ENCODE measurements at regions not wholly inside any gene's neighbourhood (a gene's known extent, or its start where the extent isn't known, plus 50 kb on each side); places are given as distances from the start of the nearest gene placed in this dataset.
"Not testable (repeated sequence)": the region's sequence is repeated elsewhere in the genome, so short reads cannot be mapped to it uniquely, and the experiment has no call there.

DNA sequence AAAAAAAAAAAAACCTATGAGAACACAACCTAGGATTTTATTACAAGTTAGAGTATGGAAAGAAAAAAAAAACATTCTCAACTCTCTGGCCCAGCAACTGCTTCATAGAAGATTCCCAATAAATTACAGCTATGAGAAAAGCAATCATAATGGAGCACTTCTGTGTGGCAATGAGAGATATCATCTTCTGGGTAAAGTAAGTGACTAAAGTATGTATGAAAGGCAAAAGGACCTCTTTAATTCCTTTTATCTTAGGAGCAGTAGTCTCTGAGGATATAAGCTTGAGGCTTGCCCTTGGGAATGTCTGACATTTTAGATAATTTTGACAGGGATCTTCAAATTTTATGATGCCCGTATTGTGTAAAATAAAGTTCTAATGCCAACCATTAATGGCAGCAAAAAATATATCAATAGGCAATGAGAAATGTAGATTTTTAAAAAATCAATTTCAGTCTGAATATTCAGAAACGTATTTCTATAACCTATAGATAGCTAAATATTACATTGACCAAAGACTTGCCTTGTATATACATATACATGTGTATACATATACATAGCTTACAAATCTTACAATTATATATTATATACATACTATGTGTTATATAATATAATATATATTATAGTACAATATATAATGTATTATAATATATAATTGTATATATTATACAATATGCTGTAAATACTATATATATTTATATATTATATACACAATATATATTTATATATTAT is 823.9 kb upstream of the SLITRK1 start:
- WGBS, 4 donors: 82 to 86% (median 85%) methylated on average over 2 of the region's 2 CpGs
- intact Hi-C loops (cut with DNase I): no loop called here
- Histone ChIP-seq H3K36me3 (replicated peaks in 1 of 2) (no peaks in the 10 kb centered on the region), H3K4me1 (replicated peaks in 1 of 2) (no peaks in the 10 kb centered on the region), H3K27ac (no peak overlapping the region), H3K9me3 (replicated peaks in 1 of 3) (no peaks in the 10 kb centered on the region), H3K27me3 (no peaks in the 10 kb centered on the region), H3K4me3 (no peak overlapping the region)
- no peak for DNase-seq
- TF ChIP-seq POLR2A (IDR thresholded peaks at IDR 0.05): no peak
- TF ChIP-seq, protein P1, sequence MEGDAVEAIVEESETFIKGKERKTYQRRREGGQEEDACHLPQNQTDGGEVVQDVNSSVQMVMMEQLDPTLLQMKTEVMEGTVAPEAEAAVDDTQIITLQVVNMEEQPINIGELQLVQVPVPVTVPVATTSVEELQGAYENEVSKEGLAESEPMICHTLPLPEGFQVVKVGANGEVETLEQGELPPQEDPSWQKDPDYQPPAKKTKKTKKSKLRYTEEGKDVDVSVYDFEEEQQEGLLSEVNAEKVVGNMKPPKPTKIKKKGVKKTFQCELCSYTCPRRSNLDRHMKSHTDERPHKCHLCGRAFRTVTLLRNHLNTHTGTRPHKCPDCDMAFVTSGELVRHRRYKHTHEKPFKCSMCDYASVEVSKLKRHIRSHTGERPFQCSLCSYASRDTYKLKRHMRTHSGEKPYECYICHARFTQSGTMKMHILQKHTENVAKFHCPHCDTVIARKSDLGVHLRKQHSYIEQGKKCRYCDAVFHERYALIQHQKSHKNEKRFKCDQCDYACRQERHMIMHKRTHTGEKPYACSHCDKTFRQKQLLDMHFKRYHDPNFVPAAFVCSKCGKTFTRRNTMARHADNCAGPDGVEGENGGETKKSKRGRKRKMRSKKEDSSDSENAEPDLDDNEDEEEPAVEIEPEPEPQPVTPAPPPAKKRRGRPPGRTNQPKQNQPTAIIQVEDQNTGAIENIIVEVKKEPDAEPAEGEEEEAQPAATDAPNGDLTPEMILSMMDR (IDR thresholded peaks at IDR 0.05): no peak

DNA sequence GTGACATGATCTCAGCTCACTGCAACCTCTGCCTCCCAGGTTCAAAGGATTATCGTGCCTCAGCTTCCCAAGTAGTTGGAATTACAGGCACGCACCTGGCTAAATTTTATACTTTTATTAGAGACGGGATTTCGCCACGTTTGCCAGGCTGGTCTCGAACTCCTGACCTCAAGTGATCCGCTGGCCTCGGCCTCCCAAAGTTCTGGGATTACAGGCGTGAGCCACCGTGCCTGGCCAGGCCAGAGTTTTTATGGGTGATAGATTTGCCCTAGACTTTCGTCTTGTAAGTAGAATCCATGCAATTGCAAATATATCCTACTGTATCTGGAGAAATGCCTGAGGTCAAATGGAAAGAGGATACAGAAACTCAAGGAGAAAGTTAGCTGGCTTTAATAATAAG is 819.9 kb upstream of the SLITRK1 start:
- intact Hi-C loops (cut with DNase I): no loop called here
- TF ChIP-seq POLR2A (IDR thresholded peaks at IDR 0.05): no peak
- TF ChIP-seq, protein P1 (IDR thresholded peaks at IDR 0.05): no peak
- no peaks in the 10 kb centered on the region for H3K9me3 ChIP-seq (replicated peaks in 1 of 3)
- no peaks in the 10 kb centered on the region for H3K36me3 ChIP-seq (replicated peaks in 1 of 2)
- DNase-seq: no peak
- WGBS, 4 donors: 83 to 91% (median 89%) methylated on average over 11 of the region's 11 CpGs
- no peak overlapping the region for H3K4me3 ChIP-seq
- H3K27me3 ChIP-seq: no peaks in the 10 kb centered on the region
- H3K4me1 ChIP-seq (replicated peaks in 1 of 2): no peaks in the 10 kb centered on the region
- H3K27ac ChIP-seq: no peak overlapping the region

DNA sequence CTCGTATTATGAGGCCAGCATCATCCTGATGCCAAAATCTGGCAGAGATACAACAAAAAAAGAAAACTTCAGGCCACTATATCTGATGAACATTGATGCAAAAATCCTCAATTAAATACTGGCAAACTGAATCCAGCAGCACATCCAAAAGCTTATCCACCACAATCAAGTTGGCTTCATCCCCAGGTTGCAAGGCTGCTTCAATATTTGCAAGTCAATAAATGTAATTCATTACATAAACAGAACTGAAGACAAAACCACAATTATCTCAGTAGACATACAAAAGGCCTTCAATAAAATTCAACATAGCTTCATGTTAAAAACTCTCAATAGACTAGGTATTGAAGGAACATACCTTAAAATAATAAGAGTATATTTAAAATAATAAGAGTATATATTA is 815.3 kb upstream of the SLITRK1 start:
- H3K9me3 ChIP-seq (replicated peaks in 1 of 3); H3K27me3 ChIP-seq; intact Hi-C loops (cut with DNase I); H3K36me3 ChIP-seq (replicated peaks in 1 of 2); DNase-seq; H3K27ac ChIP-seq; H3K4me1 ChIP-seq (replicated peaks in 1 of 2); H3K4me3 ChIP-seq: not testable (repeated sequence)
- 55 to 71% (median 61%) methylated on average over 1 of the region's 1 CpG for WGBS, 4 donors

DNA sequence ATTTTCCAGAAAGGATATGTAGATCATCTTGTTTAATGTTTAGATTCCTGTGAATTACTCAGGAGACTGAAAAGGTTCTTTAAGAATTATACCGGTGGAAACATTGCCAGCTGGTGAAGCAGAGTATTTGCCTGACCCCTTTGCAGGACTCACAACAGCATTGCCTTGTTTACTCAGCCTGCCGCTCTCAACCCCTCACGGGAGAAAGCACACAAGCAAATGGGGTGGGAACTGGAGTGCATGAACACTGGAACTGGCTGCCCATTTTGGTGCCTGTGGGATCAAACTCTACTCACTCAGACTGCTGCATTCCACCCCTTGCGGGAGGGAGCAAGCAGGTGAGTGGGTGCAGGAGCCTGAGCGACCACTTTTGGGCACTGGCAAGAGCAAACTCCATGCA is 804.7 kb upstream of the SLITRK1 start:
- WGBS, 4 donors: 82 to 94% (median 91%) methylated on average over 3 to 5 of the region's 5 CpGs
- no peak overlapping the region for H3K4me3 ChIP-seq
- no peak for DNase-seq
- TF ChIP-seq, protein P1 (IDR thresholded peaks at IDR 0.05): no peak
- no peak for TF ChIP-seq POLR2A (IDR thresholded peaks at IDR 0.05)
- H3K27me3 ChIP-seq: no peaks in the 10 kb centered on the region
- no peaks in the 10 kb centered on the region for H3K36me3 ChIP-seq (replicated peaks in 1 of 2)
- H3K9me3 ChIP-seq (replicated peaks in 1 of 3): no peaks in the 10 kb centered on the region
- intact Hi-C loops (cut with DNase I): no loop called here
- H3K4me1 ChIP-seq (replicated peaks in 1 of 2): no peaks in the 10 kb centered on the region
- no peak overlapping the region for H3K27ac ChIP-seq

DNA sequence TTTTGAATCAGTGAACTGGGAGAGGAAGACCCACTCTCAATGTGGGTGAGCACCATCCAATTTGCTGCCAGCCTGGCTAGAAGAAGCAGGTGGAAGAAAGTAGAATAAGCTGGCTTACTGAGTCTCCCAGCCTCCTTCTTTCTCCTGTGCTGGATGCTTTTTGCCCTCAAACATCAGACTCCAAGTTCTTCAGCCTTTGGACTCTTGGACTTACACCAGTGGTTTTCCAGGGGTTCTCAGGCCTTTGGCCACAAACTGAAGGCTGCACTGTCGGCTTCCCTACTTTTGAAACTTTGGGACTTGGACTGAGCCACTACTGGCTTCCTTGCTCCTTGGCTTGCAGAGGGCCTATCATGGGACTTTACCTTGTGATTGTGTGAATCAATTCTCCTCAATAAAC is 804.2 kb upstream of the SLITRK1 start:
- Histone ChIP-seq H3K27me3 (no peaks in the 10 kb centered on the region), H3K36me3 (replicated peaks in 1 of 2) (no peaks in the 10 kb centered on the region), H3K4me1 (replicated peaks in 1 of 2) (no peaks in the 10 kb centered on the region), H3K27ac (no peak overlapping the region), H3K9me3 (replicated peaks in 1 of 3) (no peaks in the 10 kb centered on the region), H3K4me3 (no peak overlapping the region)
- TF ChIP-seq POLR2A (IDR thresholded peaks at IDR 0.05): no peak
- TF ChIP-seq, protein P1 (IDR thresholded peaks at IDR 0.05): no peak
- WGBS, 4 donors: 78 to 100% (median 80%) methylated on average over 1 of the region's 1 CpG
- no peak for DNase-seq
- intact Hi-C loops (cut with DNase I): no loop called here

All from adrenal gland (tissue), 9 donors.